ENCODE measurements at regions not wholly inside any gene's neighbourhood (a gene's known extent, or its start where the extent isn't known, plus 50 kb on each side); places are given as distances from the start of the nearest gene placed in this dataset.

DNA sequence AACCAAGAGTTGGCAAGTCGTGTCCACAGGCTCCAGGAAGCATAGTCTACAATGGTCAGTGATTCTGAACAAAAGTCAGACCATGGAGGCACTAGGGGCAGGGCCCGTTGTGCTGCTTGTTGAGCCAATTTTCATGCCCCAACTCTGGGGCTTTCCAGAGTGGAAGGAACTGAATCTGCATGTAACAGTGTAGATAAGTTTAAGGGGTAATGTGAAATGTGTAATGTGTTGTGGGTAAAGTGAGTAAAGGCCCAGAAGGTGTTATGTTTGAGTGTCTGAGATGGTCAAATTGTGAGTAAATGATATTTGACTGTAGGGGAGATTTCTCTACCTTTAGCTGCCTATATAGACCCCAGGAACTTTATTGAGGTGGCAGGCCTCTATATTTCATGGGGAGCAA is 1336.5 kb upstream of the SLC39A10 start:
- no peak for TF ChIP-seq GTF2F1 (IDR thresholded peaks at IDR 0.05; ENCODE audit: borderline replicate concordance, low read depth, low read length)
- TF ChIP-seq, protein P1, sequence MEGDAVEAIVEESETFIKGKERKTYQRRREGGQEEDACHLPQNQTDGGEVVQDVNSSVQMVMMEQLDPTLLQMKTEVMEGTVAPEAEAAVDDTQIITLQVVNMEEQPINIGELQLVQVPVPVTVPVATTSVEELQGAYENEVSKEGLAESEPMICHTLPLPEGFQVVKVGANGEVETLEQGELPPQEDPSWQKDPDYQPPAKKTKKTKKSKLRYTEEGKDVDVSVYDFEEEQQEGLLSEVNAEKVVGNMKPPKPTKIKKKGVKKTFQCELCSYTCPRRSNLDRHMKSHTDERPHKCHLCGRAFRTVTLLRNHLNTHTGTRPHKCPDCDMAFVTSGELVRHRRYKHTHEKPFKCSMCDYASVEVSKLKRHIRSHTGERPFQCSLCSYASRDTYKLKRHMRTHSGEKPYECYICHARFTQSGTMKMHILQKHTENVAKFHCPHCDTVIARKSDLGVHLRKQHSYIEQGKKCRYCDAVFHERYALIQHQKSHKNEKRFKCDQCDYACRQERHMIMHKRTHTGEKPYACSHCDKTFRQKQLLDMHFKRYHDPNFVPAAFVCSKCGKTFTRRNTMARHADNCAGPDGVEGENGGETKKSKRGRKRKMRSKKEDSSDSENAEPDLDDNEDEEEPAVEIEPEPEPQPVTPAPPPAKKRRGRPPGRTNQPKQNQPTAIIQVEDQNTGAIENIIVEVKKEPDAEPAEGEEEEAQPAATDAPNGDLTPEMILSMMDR (IDR thresholded peaks at IDR 0.05; ENCODE audit: control extremely low read depth in 1 of 3, insufficient read depth in 1 of 3, low read depth in 1 of 3, low read length in 3 of 3), result no peak
- TF ChIP-seq POLR2A (IDR thresholded peaks at IDR 0.05; ENCODE audit: control extremely low read depth in 1 of 2, low read depth in 2 of 2, low read length in 2 of 2), result no peak
- no peak for TF ChIP-seq RAD21 (IDR thresholded peaks at IDR 0.05 in 1 of 2, conservative IDR thresholded peaks at IDR 0.05 in 1 of 2; ENCODE audit: low read depth in 2 of 2, low read length in 2 of 2)
- TF ChIP-seq POLR2AphosphoS5 (IDR thresholded peaks at IDR 0.05; ENCODE audit: low read depth, low read length), result no peak
- no peak for TF ChIP-seq TCF12 (IDR thresholded peaks at IDR 0.05; ENCODE audit: low read depth, low read length)
- no peak for TF ChIP-seq SP2 (IDR thresholded peaks at IDR 0.05; ENCODE audit: low read length)
- TF ChIP-seq, protein P2, sequence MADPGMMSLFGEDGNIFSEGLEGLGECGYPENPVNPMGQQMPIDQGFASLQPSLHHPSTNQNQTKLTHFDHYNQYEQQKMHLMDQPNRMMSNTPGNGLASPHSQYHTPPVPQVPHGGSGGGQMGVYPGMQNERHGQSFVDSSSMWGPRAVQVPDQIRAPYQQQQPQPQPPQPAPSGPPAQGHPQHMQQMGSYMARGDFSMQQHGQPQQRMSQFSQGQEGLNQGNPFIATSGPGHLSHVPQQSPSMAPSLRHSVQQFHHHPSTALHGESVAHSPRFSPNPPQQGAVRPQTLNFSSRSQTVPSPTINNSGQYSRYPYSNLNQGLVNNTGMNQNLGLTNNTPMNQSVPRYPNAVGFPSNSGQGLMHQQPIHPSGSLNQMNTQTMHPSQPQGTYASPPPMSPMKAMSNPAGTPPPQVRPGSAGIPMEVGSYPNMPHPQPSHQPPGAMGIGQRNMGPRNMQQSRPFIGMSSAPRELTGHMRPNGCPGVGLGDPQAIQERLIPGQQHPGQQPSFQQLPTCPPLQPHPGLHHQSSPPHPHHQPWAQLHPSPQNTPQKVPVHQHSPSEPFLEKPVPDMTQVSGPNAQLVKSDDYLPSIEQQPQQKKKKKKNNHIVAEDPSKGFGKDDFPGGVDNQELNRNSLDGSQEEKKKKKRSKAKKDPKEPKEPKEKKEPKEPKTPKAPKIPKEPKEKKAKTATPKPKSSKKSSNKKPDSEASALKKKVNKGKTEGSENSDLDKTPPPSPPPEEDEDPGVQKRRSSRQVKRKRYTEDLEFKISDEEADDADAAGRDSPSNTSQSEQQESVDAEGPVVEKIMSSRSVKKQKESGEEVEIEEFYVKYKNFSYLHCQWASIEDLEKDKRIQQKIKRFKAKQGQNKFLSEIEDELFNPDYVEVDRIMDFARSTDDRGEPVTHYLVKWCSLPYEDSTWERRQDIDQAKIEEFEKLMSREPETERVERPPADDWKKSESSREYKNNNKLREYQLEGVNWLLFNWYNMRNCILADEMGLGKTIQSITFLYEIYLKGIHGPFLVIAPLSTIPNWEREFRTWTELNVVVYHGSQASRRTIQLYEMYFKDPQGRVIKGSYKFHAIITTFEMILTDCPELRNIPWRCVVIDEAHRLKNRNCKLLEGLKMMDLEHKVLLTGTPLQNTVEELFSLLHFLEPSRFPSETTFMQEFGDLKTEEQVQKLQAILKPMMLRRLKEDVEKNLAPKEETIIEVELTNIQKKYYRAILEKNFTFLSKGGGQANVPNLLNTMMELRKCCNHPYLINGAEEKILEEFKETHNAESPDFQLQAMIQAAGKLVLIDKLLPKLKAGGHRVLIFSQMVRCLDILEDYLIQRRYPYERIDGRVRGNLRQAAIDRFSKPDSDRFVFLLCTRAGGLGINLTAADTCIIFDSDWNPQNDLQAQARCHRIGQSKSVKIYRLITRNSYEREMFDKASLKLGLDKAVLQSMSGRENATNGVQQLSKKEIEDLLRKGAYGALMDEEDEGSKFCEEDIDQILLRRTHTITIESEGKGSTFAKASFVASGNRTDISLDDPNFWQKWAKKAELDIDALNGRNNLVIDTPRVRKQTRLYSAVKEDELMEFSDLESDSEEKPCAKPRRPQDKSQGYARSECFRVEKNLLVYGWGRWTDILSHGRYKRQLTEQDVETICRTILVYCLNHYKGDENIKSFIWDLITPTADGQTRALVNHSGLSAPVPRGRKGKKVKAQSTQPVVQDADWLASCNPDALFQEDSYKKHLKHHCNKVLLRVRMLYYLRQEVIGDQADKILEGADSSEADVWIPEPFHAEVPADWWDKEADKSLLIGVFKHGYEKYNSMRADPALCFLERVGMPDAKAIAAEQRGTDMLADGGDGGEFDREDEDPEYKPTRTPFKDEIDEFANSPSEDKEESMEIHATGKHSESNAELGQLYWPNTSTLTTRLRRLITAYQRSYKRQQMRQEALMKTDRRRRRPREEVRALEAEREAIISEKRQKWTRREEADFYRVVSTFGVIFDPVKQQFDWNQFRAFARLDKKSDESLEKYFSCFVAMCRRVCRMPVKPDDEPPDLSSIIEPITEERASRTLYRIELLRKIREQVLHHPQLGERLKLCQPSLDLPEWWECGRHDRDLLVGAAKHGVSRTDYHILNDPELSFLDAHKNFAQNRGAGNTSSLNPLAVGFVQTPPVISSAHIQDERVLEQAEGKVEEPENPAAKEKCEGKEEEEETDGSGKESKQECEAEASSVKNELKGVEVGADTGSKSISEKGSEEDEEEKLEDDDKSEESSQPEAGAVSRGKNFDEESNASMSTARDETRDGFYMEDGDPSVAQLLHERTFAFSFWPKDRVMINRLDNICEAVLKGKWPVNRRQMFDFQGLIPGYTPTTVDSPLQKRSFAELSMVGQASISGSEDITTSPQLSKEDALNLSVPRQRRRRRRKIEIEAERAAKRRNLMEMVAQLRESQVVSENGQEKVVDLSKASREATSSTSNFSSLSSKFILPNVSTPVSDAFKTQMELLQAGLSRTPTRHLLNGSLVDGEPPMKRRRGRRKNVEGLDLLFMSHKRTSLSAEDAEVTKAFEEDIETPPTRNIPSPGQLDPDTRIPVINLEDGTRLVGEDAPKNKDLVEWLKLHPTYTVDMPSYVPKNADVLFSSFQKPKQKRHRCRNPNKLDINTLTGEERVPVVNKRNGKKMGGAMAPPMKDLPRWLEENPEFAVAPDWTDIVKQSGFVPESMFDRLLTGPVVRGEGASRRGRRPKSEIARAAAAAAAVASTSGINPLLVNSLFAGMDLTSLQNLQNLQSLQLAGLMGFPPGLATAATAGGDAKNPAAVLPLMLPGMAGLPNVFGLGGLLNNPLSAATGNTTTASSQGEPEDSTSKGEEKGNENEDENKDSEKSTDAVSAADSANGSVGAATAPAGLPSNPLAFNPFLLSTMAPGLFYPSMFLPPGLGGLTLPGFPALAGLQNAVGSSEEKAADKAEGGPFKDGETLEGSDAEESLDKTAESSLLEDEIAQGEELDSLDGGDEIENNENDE (IDR thresholded peaks at IDR 0.05; ENCODE audit: insufficient replicate concordance, low read length), result no peak
- no peak for TF ChIP-seq JUND (IDR thresholded peaks at IDR 0.05; ENCODE audit: low read length)
- TF ChIP-seq, protein P3, sequence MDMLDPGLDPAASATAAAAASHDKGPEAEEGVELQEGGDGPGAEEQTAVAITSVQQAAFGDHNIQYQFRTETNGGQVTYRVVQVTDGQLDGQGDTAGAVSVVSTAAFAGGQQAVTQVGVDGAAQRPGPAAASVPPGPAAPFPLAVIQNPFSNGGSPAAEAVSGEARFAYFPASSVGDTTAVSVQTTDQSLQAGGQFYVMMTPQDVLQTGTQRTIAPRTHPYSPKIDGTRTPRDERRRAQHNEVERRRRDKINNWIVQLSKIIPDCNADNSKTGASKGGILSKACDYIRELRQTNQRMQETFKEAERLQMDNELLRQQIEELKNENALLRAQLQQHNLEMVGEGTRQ (IDR thresholded peaks at IDR 0.05; ENCODE audit: low read length), result no peak
